Gastrocnemius medialis (tissue), 4 donors: ENCODE measurements at regions not wholly inside any gene's neighbourhood (a gene's known extent, or its start where the extent isn't known, plus 50 kb on each side); places are given as distances from the start of the nearest gene placed in this dataset.

Experiments used
- POLR2A ChIP-seq, 2 donors: fragments of 450-650 bp; IDR thresholded peaks; one replicate each; pipeline ENCODE4 v1.6.1; 2017; ENCODE audit warnings: antibody characterized with exemption in 2 of 2, mild to moderate bottlenecking in 2 of 2, moderate library complexity in 2 of 2
- TF ChIP-seq, protein P1 (sequence below), 5 experiments: fragments of 450-650 bp in 3 of 5; fragments of 200-600 bp in 2 of 5; sonication (generic) in 2 of 5; IDR thresholded peaks in 4 of 5; conservative IDR thresholded peaks in 1 of 5; 1 replicate in 4 of 5; 2 replicates in 1 of 5; pipeline ENCODE4 v1.5.1; 2016 to 2019; ENCODE audit warnings: antibody characterized with exemption in 5 of 5, mild to moderate bottlenecking in 3 of 5, moderate library complexity in 3 of 5

DNA sequence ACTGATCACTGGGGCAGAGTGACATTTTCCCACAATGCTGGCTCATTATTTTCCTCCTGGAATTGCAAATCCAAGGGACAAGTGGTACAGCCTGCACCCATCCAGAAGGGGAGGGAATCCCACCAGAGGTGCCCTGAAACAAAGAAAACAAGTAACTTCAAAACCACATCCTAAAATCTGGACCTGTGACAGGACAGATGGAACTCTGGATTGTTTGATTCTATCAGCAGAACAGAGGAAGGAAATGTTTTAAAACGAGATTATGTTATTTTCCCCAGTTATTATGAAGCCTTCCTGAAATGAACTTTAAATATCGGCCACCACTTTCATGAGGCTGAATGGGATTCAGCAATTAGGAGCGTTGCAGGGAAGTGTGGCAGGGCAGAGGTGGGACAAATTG is 62.2 kb upstream of the ECHDC3 start:
- TF ChIP-seq, protein P1, sequence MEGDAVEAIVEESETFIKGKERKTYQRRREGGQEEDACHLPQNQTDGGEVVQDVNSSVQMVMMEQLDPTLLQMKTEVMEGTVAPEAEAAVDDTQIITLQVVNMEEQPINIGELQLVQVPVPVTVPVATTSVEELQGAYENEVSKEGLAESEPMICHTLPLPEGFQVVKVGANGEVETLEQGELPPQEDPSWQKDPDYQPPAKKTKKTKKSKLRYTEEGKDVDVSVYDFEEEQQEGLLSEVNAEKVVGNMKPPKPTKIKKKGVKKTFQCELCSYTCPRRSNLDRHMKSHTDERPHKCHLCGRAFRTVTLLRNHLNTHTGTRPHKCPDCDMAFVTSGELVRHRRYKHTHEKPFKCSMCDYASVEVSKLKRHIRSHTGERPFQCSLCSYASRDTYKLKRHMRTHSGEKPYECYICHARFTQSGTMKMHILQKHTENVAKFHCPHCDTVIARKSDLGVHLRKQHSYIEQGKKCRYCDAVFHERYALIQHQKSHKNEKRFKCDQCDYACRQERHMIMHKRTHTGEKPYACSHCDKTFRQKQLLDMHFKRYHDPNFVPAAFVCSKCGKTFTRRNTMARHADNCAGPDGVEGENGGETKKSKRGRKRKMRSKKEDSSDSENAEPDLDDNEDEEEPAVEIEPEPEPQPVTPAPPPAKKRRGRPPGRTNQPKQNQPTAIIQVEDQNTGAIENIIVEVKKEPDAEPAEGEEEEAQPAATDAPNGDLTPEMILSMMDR (IDR thresholded peaks at IDR 0.05 in 4 of 5, conservative IDR thresholded peaks at IDR 0.05 in 1 of 5), result no peak
- TF ChIP-seq POLR2A (IDR thresholded peaks at IDR 0.05), result no peak
